ENCODE measurements at regions not wholly inside any gene's neighbourhood (a gene's known extent, or its start where the extent isn't known, plus 50 kb on each side); places are given as distances from the start of the nearest gene placed in this dataset.
"Not testable (repeated sequence)": the region's sequence is repeated elsewhere in the genome, so short reads cannot be mapped to it uniquely, and the experiment has no call there.

GRCh38 chr17:77088455-77089123, 52.2 kb upstream of the SEC14L1 start:
- intact Hi-C loops (cut with DNase I), result no loop called here
- TF ChIP-seq CTCF (IDR thresholded peaks at IDR 0.05) (peak; percentile 65 to 84 (median 72)), POLR2A (IDR thresholded peaks at IDR 0.05) (peak in 3 of 4 donors; percentile 38 to 69 (median 48))
- no peaks in the 10 kb centered on the region for H3K9me3 ChIP-seq
- peaks cover 4 to 37% (median 15%) of the 10 kb centered on the region in 3 donors for H3K36me3 ChIP-seq
- peaks cover 9 to 57% (median 22%) of the 10 kb centered on the region in 3 donors for H3K4me1 ChIP-seq
- peak; percentile 55 for DNase-seq
- H3K27ac ChIP-seq, result peak overlapping the region; percentile 89 to 94 (median 91)
- peak overlapping the region; percentile 83 to 90 (median 86) for H3K4me3 ChIP-seq
- H3K27me3 ChIP-seq, result peaks cover 0 to 8% (median 0%) of the 10 kb centered on the region in 4 donors
- 0% methylated on average over 3 to 11 of the region's 40 CpGs for WGBS, 2 donors

GRCh38 chr17:77089124-77089490, 51.7 kb upstream of the SEC14L1 start:
- H3K4me1 ChIP-seq, result peaks cover 9 to 57% (median 22%) of the 10 kb centered on the region in 3 donors
- no peak for DNase-seq
- WGBS, 2 donors, result 0 to 1% methylated on average over 6 of the region's 6 CpGs
- peak overlapping the region; percentile 89 to 94 (median 91) for H3K27ac ChIP-seq
- H3K27me3 ChIP-seq, result peaks cover 0 to 8% (median 0%) of the 10 kb centered on the region in 4 donors
- H3K36me3 ChIP-seq, result peaks cover 6 to 43% (median 19%) of the 10 kb centered on the region in 3 donors
- peak overlapping the region; percentile 83 to 90 (median 86) for H3K4me3 ChIP-seq
- intact Hi-C loops (cut with DNase I), result no loop called here
- no peak for TF ChIP-seq POLR2A (IDR thresholded peaks at IDR 0.05)
- TF ChIP-seq CTCF (IDR thresholded peaks at IDR 0.05), result no peak
- H3K9me3 ChIP-seq, result no peaks in the 10 kb centered on the region

GRCh38 chr17:77089949-77090348, 50.8 kb upstream of the SEC14L1 start:
- 84 to 87% methylated on average over 10 of the region's 10 CpGs for WGBS, 2 donors
- H3K9me3 ChIP-seq; intact Hi-C loops (cut with DNase I); H3K27me3 ChIP-seq; DNase-seq: not testable (repeated sequence)
- Histone ChIP-seq H3K4me3 (peak overlapping the region in 2 of 4 donors; percentile 87 to 90), H3K36me3 (peaks cover 11 to 51% (median 24%) of the 10 kb centered on the region in 3 donors), H3K4me1 (peaks cover 9 to 57% (median 22%) of the 10 kb centered on the region in 3 donors), H3K27ac (peak overlapping the region in 1 of 4 donors; percentile 91)

- peaks cover 0 to 8% (median 0%) of the 10 kb centered on the region in 4 donors for H3K27me3 ChIP-seq
- intact Hi-C loops (cut with DNase I), result no loop called here
- TF ChIP-seq CTCF (IDR thresholded peaks at IDR 0.05), result no peak
- no peak for TF ChIP-seq POLR2A (IDR thresholded peaks at IDR 0.05)
- peaks cover 9 to 57% (median 22%) of the 10 kb centered on the region in 3 donors for H3K4me1 ChIP-seq
- H3K9me3 ChIP-seq, result no peaks in the 10 kb centered on the region
- 65 to 74% methylated on average over 5 of the region's 5 CpGs for WGBS, 2 donors
- peaks cover 14 to 56% (median 24%) of the 10 kb centered on the region in 3 donors for H3K36me3 ChIP-seq
- H3K4me3 ChIP-seq, result no peak overlapping the region
- no peak overlapping the region for H3K27ac ChIP-seq
- DNase-seq, result no peak
Measured at GRCh38 chr17:77090476-77090875, 50.3 kb upstream of the SEC14L1 start.

Small RNA genes lying in the stretch of these regions (small RNA-seq; reads per million reads assigned to genes)
- gene RF00017 (0 reads per million in 4 donors), gene SCARNA16 (0 reads per million in 4 donors)
